PC-9 (cell line): ENCODE measurements at regions not wholly inside any gene's neighbourhood (a gene's known extent, or its start where the extent isn't known, plus 50 kb on each side); places are given as distances from the start of the nearest gene placed in this dataset.

Experiments used
- BruUV-seq: library from RNA; stranded (reverse); fragments of 400-500 nt; replicated peaks from 2 replicates; lab custom pipeline; 2021; lab: Mats Ljungman, UMichigan
- CTCF ChIA-PET: fragments of 300-600 bp; sonication (Branson Sonifier 250); formaldehyde crosslinking; loops from one replicate; lab custom pipeline; 2022; ENCODE audit warnings: antibody characterized with exemption; lab: Charles Lee
- POLR2A ChIA-PET: fragments of 300-600 bp; sonication (Branson Sonifier 250); formaldehyde crosslinking; loops from one replicate; lab custom pipeline; 2022; ENCODE audit warnings: antibody characterized with exemption; ENCODE audit not compliant: unreplicated experiment; lab: Charles Lee
- DNase-seq, 2 experiments: peaks; one replicate each; pipeline versions ENCODE4 v3.0.0 to v3.0.0-alpha.2; 2015 to 2022; ENCODE audit warnings: mixed read lengths in 1 of 2
- H2AFZ ChIP-seq: fragments of 200-600 bp; sonication (generic); 2 replicates; pipeline ENCODE4 v1.8.1; 2017; ENCODE audit warnings: antibody characterized with exemption
- H3F3A ChIP-seq: fragments of 200-600 bp; sonication (generic); 2 replicates; pipeline ENCODE4 v1.8.1; 2017; ENCODE audit warnings: antibody characterized with exemption, mild to moderate bottlenecking, low read depth; ENCODE audit not compliant: insufficient read depth
- H3K27ac ChIP-seq: fragments of 200-600 bp; sonication (generic); 2 replicates; pipeline ENCODE4 v1.6.1; 2016; ENCODE audit warnings: mixed run types
- H3K27me3 ChIP-seq: fragments of 200-600 bp; sonication (generic); 2 replicates; pipeline ENCODE4 v1.6.1; 2016; ENCODE audit warnings: low read depth, mixed run types; ENCODE audit not compliant: insufficient read depth
- H3K36me3 ChIP-seq: fragments of 200-600 bp; sonication (generic); 2 replicates; pipeline ENCODE4 v1.6.1; 2016; ENCODE audit warnings: low read depth, mixed run types
- H3K4me1 ChIP-seq: fragments of 200-600 bp; sonication (generic); replicated peaks from 2 replicates; pipeline ENCODE4 v1.6.1; 2016; ENCODE audit warnings: mixed run types; ENCODE audit not compliant: insufficient read depth
- H3K4me2 ChIP-seq: fragments of 200-600 bp; sonication (generic); 2 replicates; pipeline ENCODE4 v1.6.1; 2017; ENCODE audit warnings: mixed run types
- H3K4me3 ChIP-seq: fragments of 200-600 bp; sonication (generic); 2 replicates; pipeline ENCODE4 v1.6.1; 2016; ENCODE audit warnings: mixed run types
- H3K79me2 ChIP-seq: fragments of 200-600 bp; sonication (generic); 2 replicates; pipeline ENCODE4 v1.6.1; 2017; ENCODE audit warnings: low read depth, mixed run types
- H3K9me2 ChIP-seq: fragments of 200-600 bp; sonication (generic); 2 replicates; pipeline ENCODE4 v1.8.1; 2017; ENCODE audit warnings: mild to moderate bottlenecking; ENCODE audit not compliant: insufficient read depth
- H3K9me3 ChIP-seq: fragments of 200-600 bp; sonication (generic); 2 replicates; pipeline ENCODE4 v1.8.1; 2016; ENCODE audit warnings: low read depth; ENCODE audit not compliant: insufficient read depth
- H4K20me1 ChIP-seq: fragments of 200-600 bp; sonication (generic); 2 replicates; pipeline ENCODE4 v1.8.1; 2017; ENCODE audit not compliant: insufficient read depth
- CTCF ChIP-seq: fragments of 200-600 bp; sonication (generic); conservative IDR thresholded peaks from 2 replicates; pipeline ENCODE4 v1.6.1; 2017; ENCODE audit warnings: mixed run types, antibody characterized with exemption, mild to moderate bottlenecking, moderate library complexity
- EZH2 ChIP-seq: fragments of 200-600 bp; sonication (generic); IDR thresholded peaks from 2 replicates; pipeline ENCODE4 v1.8.0; 2017; ENCODE audit warnings: antibody characterized with exemption, low read depth
- intact Hi-C: fragments of 100-400 bp; cut with micrococcal nuclease; formaldehyde crosslinking; loops from one replicate; pipeline ENCODE4 v1.10.0; 2022; ENCODE audit not compliant: unreplicated experiment

- ChIA-PET CTCF (no interaction called here), POLR2A (no interaction called here)
- no peak overlapping the region for H2AFZ ChIP-seq
- H3K4me3 ChIP-seq, result no peak overlapping the region
- H3K4me1 ChIP-seq, result peaks cover 18% of the 10 kb centered on the region
- no peaks in the 10 kb centered on the region for H3K79me2 ChIP-seq
- H3K27me3 ChIP-seq, result no peaks in the 10 kb centered on the region
- no peaks in the 10 kb centered on the region for H3K36me3 ChIP-seq
- H3K4me2 ChIP-seq, result no peak overlapping the region
- H3K27ac ChIP-seq, result no peak overlapping the region
- no peaks in the 10 kb centered on the region for H4K20me1 ChIP-seq
- no peak for TF ChIP-seq CTCF
- TF ChIP-seq EZH2, result no peak
- H3K9me2 ChIP-seq, result no peaks in the 10 kb centered on the region
- H3K9me3 ChIP-seq, result no peaks in the 10 kb centered on the region; the same call in 1 of the 2 replicates
- H3F3A ChIP-seq, result peaks cover 11% of the 10 kb centered on the region; the same call in 1 of the 2 replicates
- DNase-seq, result no peak
- BruUV-seq, result no TSS peak
- intact Hi-C loops, result no loop called here
Observed at GRCh38 chr5:167797933-167798332, 493.5 kb upstream of the WWC1 start.

- Histone ChIP-seq H3K9me2 (no peaks in the 10 kb centered on the region), H3F3A (peaks cover 16% of the 10 kb centered on the region; the same call in 1 of the 2 replicates), H3K27ac (no peak overlapping the region), H3K36me3 (no peaks in the 10 kb centered on the region), H3K79me2 (no peaks in the 10 kb centered on the region), H4K20me1 (no peaks in the 10 kb centered on the region), H3K4me3 (no peak overlapping the region), H3K4me1 (peaks cover 23% of the 10 kb centered on the region), H2AFZ (no peak overlapping the region), H3K9me3 (no peaks in the 10 kb centered on the region; the same call in 1 of the 2 replicates), H3K27me3 (no peaks in the 10 kb centered on the region), H3K4me2 (no peak overlapping the region)
- CTCF ChIA-PET, result no interaction called here
- intact Hi-C loops, result no loop called here
- POLR2A ChIA-PET, result no interaction called here
- no TSS peak for BruUV-seq
- DNase-seq, result no peak
- TF ChIP-seq EZH2 (no peak), CTCF (no peak)
Observed at GRCh38 chr5:167798448-167798847, 493.0 kb upstream of the WWC1 start.

GRCh38 chr5:167800427-167800826 is 491.0 kb upstream of the WWC1 start:
- no peak for TF ChIP-seq EZH2
- TF ChIP-seq CTCF, result no peak
- intact Hi-C loops, result no loop called here
- H3K36me3 ChIP-seq, result no peaks in the 10 kb centered on the region
- no peak for DNase-seq
- ChIA-PET CTCF (no interaction called here), POLR2A (no interaction called here)
- H3K4me3 ChIP-seq, result no peak overlapping the region
- H3K9me3 ChIP-seq, result no peaks in the 10 kb centered on the region; the same call in 1 of the 2 replicates
- H3K27ac ChIP-seq, result no peak overlapping the region
- BruUV-seq, result no TSS peak
- H3K4me1 ChIP-seq, result peaks cover 35% of the 10 kb centered on the region
- no peaks in the 10 kb centered on the region for H3K79me2 ChIP-seq
- H2AFZ ChIP-seq, result no peak overlapping the region
- H3F3A ChIP-seq, result peaks cover 21% of the 10 kb centered on the region; the same call in 1 of the 2 replicates
- H4K20me1 ChIP-seq, result no peaks in the 10 kb centered on the region
- H3K4me2 ChIP-seq, result no peak overlapping the region
- no peaks in the 10 kb centered on the region for H3K27me3 ChIP-seq
- H3K9me2 ChIP-seq, result no peaks in the 10 kb centered on the region
